ENCODE measurements at regions not wholly inside any gene's neighbourhood (a gene's known extent, or its start where the extent isn't known, plus 50 kb on each side); places are given as distances from the start of the nearest gene placed in this dataset.

DNA sequence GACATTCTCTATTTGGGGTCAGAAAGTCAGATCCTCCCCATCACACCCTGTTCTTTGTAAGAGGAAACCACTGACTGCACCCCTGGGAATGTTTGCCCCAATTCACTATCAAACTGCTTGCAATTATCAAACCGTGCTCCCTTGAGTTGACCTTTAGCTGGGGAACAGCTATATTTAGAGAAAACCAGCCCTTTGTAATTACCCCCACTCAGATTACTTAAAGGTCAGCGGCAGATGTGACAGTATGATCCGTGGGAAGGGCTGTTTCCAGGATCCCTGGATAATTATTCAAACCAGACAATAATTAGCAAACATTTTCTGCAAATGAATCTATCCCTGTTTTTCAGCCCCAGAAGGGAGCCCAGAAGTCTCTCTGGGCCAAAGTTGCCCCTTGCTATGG is 242.7 kb downstream of the RRAGC start:
- H3K9me1 ChIP-seq (replicated peaks; ENCODE audit: control insufficient read depth, extremely low read depth, insufficient read depth, low read length) = no peaks in the 10 kb centered on the region
- no peak overlapping the region for H2AFZ ChIP-seq (ENCODE audit: low read depth, low read length)
- DNase-seq (ENCODE audit: low read depth, low spot score) = no peak
- no peaks in the 10 kb centered on the region for H3K27me3 ChIP-seq (ENCODE audit: control insufficient read depth in 2 of 2, insufficient read depth in 2 of 2, low read length in 2 of 2)
- ChIA-PET CTCF (interaction anchor here (1.2 kb wide), 1 partner anchor 203 kb away, joined by 3 read pairs; no protein-coding TSS in a partner anchor), POLR2A (no interaction called here)
- H3K79me2 ChIP-seq (ENCODE audit: control insufficient read depth, insufficient read depth, low read length) = no peaks in the 10 kb centered on the region
- no peak overlapping the region for H3K4me2 ChIP-seq (ENCODE audit: insufficient read depth, low read length)
- no peak overlapping the region for H3K27ac ChIP-seq (ENCODE audit: insufficient read depth, low read depth, low read length)
- no peak for TF ChIP-seq FOS (IDR thresholded peaks at IDR 0.05; ENCODE audit: borderline replicate concordance, insufficient read depth, low read length)
- TF ChIP-seq POLR2A (IDR thresholded peaks at IDR 0.05; ENCODE audit: low read depth, low read length) = no peak
- H4K20me1 ChIP-seq (replicated peaks; ENCODE audit: control insufficient read depth, extremely low read depth, insufficient read depth, low read length) = no peaks in the 10 kb centered on the region
- no peaks in the 10 kb centered on the region for H3K9me3 ChIP-seq (replicated peaks; ENCODE audit: control insufficient read depth, insufficient read depth, low read length)
- H3K36me3 ChIP-seq (ENCODE audit: control insufficient read depth in 2 of 2, extremely low read depth in 1 of 2, insufficient read depth in 2 of 2, low read length in 2 of 2) = no peaks in the 10 kb centered on the region
- no peaks in the 10 kb centered on the region for H3K4me1 ChIP-seq (ENCODE audit: control insufficient read depth, extremely low read depth, insufficient read depth, low read length)
- intact Hi-C loops (cut with micrococcal nuclease) (no loop called here), dilution Hi-C loops (cut with MboI; ENCODE audit: extremely low pct_ligation_motif_present, low sequenced_read_pairs) (no loop called here)
- no peak overlapping the region for H3K9ac ChIP-seq (replicated peaks; ENCODE audit: extremely low read depth, insufficient read depth, low read length)
- no peak overlapping the region for H3K4me3 ChIP-seq (replicated peaks in 1 of 3; ENCODE audit: insufficient read depth in 1 of 3, low read depth in 1 of 3, low read length in 3 of 3)
- BruUV-seq (replicated peaks) = no TSS peak
- FAIRE-seq = no peak

DNA sequence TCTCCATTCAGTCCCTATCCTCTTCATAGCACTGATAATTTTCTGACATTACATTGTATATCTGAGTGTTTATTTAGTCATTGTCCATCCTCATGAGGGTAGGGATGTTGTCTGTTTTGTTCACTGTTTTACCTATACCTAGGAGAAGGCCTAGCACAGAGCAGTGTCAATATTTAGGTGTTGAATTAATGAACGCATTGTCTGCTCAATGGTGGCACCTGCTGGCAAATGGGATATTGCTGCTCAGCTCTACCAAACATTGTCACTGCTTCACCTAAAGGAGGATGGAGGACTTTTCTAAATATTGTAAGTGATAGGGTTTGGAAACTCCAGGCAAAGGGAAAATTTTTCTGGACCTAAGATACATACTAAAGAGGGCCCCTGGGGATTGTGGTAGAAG is 243.9 kb downstream of the RRAGC start:
- intact Hi-C loops (cut with micrococcal nuclease) = no loop called here
- POLR2A ChIA-PET = no interaction called here

More for the DNA sequence above, 243.9 kb downstream of the RRAGC start:
- Histone ChIP-seq H3K4me2 (ENCODE audit: insufficient read depth, low read length) (no peak overlapping the region), H2AFZ (ENCODE audit: low read depth, low read length) (no peak overlapping the region), H4K20me1 (replicated peaks; ENCODE audit: control insufficient read depth, extremely low read depth, insufficient read depth, low read length) (no peaks in the 10 kb centered on the region), H3K4me3 (replicated peaks in 1 of 3; ENCODE audit: insufficient read depth in 1 of 3, low read depth in 1 of 3, low read length in 3 of 3) (no peak overlapping the region), H3K79me2 (ENCODE audit: control insufficient read depth, insufficient read depth, low read length) (no peaks in the 10 kb centered on the region), H3K4me1 (ENCODE audit: control insufficient read depth, extremely low read depth, insufficient read depth, low read length) (no peaks in the 10 kb centered on the region), H3K27ac (ENCODE audit: insufficient read depth, low read depth, low read length) (no peak overlapping the region), H3K9me1 (replicated peaks; ENCODE audit: control insufficient read depth, extremely low read depth, insufficient read depth, low read length) (no peaks in the 10 kb centered on the region), H3K36me3 (ENCODE audit: control insufficient read depth in 2 of 2, extremely low read depth in 1 of 2, insufficient read depth in 2 of 2, low read length in 2 of 2) (no peaks in the 10 kb centered on the region), H3K9me3 (replicated peaks; ENCODE audit: control insufficient read depth, insufficient read depth, low read length) (no peaks in the 10 kb centered on the region), H3K27me3 (ENCODE audit: control insufficient read depth in 2 of 2, insufficient read depth in 2 of 2, low read length in 2 of 2) (no peaks in the 10 kb centered on the region), H3K9ac (replicated peaks; ENCODE audit: extremely low read depth, insufficient read depth, low read length) (no peak overlapping the region)
- dilution Hi-C loops (cut with MboI; ENCODE audit: extremely low pct_ligation_motif_present, low sequenced_read_pairs) = no loop called here
- TF ChIP-seq GATA2 (IDR thresholded peaks at IDR 0.05; ENCODE audit: insufficient read depth, insufficient read length, low read depth, low read length) (no peak), MYC (IDR thresholded peaks at IDR 0.05; ENCODE audit: low read depth, low read length) (no peak), POLR2AphosphoS5 (IDR thresholded peaks at IDR 0.05; ENCODE audit: insufficient read depth, low read depth, low read length) (no peak), JUN (IDR thresholded peaks at IDR 0.05; ENCODE audit: borderline replicate concordance, insufficient read depth, insufficient read length, low read depth) (no peak), EZH2 (IDR thresholded peaks at IDR 0.05; ENCODE audit: borderline replicate concordance, low read depth, low read length, severe bottlenecking) (no peak), POLR2A (IDR thresholded peaks at IDR 0.05; ENCODE audit: low read depth, low read length) (no peak), FOS (IDR thresholded peaks at IDR 0.05; ENCODE audit: borderline replicate concordance, insufficient read depth, low read length) (no peak)
- TF ChIP-seq, protein P1, sequence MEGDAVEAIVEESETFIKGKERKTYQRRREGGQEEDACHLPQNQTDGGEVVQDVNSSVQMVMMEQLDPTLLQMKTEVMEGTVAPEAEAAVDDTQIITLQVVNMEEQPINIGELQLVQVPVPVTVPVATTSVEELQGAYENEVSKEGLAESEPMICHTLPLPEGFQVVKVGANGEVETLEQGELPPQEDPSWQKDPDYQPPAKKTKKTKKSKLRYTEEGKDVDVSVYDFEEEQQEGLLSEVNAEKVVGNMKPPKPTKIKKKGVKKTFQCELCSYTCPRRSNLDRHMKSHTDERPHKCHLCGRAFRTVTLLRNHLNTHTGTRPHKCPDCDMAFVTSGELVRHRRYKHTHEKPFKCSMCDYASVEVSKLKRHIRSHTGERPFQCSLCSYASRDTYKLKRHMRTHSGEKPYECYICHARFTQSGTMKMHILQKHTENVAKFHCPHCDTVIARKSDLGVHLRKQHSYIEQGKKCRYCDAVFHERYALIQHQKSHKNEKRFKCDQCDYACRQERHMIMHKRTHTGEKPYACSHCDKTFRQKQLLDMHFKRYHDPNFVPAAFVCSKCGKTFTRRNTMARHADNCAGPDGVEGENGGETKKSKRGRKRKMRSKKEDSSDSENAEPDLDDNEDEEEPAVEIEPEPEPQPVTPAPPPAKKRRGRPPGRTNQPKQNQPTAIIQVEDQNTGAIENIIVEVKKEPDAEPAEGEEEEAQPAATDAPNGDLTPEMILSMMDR (IDR thresholded peaks at IDR 0.05; ENCODE audit: extremely low read depth in 1 of 2, insufficient read depth in 1 of 2, low read depth in 1 of 2, low read length in 2 of 2) = no peak
- TF ChIP-seq, protein P2, sequence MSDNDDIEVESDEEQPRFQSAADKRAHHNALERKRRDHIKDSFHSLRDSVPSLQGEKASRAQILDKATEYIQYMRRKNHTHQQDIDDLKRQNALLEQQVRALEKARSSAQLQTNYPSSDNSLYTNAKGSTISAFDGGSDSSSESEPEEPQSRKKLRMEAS (IDR thresholded peaks at IDR 0.05; ENCODE audit: insufficient read depth, insufficient read length) = no peak
- DNase-seq (ENCODE audit: low read depth, low spot score) (no peak), FAIRE-seq (no peak)
- no TSS peak for BruUV-seq (replicated peaks)
- CTCF ChIA-PET = interaction anchor here (0.5 to 1.2 kb wide), 2 partner anchors 204 to 244 kb away, joined by 3 to 4 read pairs; no protein-coding TSS in a partner anchor
